Activated CD8-positive, alpha-beta memory T cell treated with anti-CD3 and anti-CD28 coated beads for 24 hours (primary cell): ENCODE measurements at regions not wholly inside any gene's neighbourhood (a gene's known extent, or its start where the extent isn't known, plus 50 kb on each side); places are given as distances from the start of the nearest gene placed in this dataset.

ENCODE experiments used
- DNase-seq: peaks from one replicate; pipeline ENCODE4 v3.0.0-alpha.2; 2020

GRCh38 chr6:142500250-142500786 is 198.5 kb downstream of the ADGRG6 start:
- no peak for DNase-seq

GRCh38 chr6:142501795-142502194 is 200.0 kb downstream of the ADGRG6 start:
- DNase-seq: no peak

GRCh38 chr6:142507065-142507464 is 205.3 kb downstream of the ADGRG6 start:
- DNase-seq: no peak

GRCh38 chr6:142510211-142510610 is 208.4 kb downstream of the ADGRG6 start:
- no peak for DNase-seq

- no peak for DNase-seq
Observed at GRCh38 chr6:142518126-142518525, 216.3 kb downstream of the ADGRG6 start.

GRCh38 chr6:142518761-142519160 is 217.0 kb downstream of the ADGRG6 start:
- no peak for DNase-seq

- DNase-seq: no peak
Observed at GRCh38 chr6:142521791-142522190, 220.0 kb downstream of the ADGRG6 start.

- no peak for DNase-seq
Observed at GRCh38 chr6:142523515-142524375, 221.9 kb downstream of the ADGRG6 start.

- DNase-seq: no peak
Observed at GRCh38 chr6:142530566-142530965, 228.8 kb downstream of the ADGRG6 start.

- no peak for DNase-seq
Observed at GRCh38 chr6:142531727-142532126, 229.9 kb downstream of the ADGRG6 start.

- no peak for DNase-seq
Observed at GRCh38 chr6:142534076-142534475, 232.3 kb downstream of the ADGRG6 start.

- no peak for DNase-seq
Observed at GRCh38 chr6:142534484-142534883, 232.7 kb downstream of the ADGRG6 start.

- no peak for DNase-seq
Observed at GRCh38 chr6:142537612-142538478, 236.0 kb downstream of the ADGRG6 start.

- no peak for DNase-seq
Observed at GRCh38 chr6:142542704-142543233, 241.0 kb downstream of the ADGRG6 start.

GRCh38 chr6:142543606-142544005 is 241.8 kb downstream of the ADGRG6 start:
- no peak for DNase-seq

GRCh38 chr6:142544199-142544838 is 242.5 kb downstream of the ADGRG6 start:
- no peak for DNase-seq

- DNase-seq: no peak
Observed at GRCh38 chr6:142545147-142545546, 243.3 kb downstream of the ADGRG6 start.

- no peak for DNase-seq
Observed at GRCh38 chr6:142548566-142548965, 246.8 kb downstream of the ADGRG6 start.

- DNase-seq: no peak
Observed at GRCh38 chr6:142550310-142551063, 248.7 kb downstream of the ADGRG6 start.

GRCh38 chr6:142551274-142551811 is 249.5 kb downstream of the ADGRG6 start:
- peak; percentile 69 for DNase-seq

GRCh38 chr6:142558786-142559185 is 257.0 kb downstream of the ADGRG6 start:
- DNase-seq: no peak
